Tongue (tissue), 1 donor: ENCODE measurements at regions not wholly inside any gene's neighbourhood (a gene's known extent, or its start where the extent isn't known, plus 50 kb on each side); places are given as distances from the start of the nearest gene placed in this dataset.

Experiments
- DNase-seq: peaks from one replicate; pipeline ENCODE4 v3.0.0-alpha.2; 2015

- no peak for DNase-seq
Measured at GRCh38 chr14:37894463-37894862, 299.0 kb downstream of the TTC6 start.

GRCh38 chr14:37899365-37899764 is 303.9 kb downstream of the TTC6 start:
- DNase-seq, result no peak

GRCh38 chr14:37900561-37900960 is 305.1 kb downstream of the TTC6 start:
- no peak for DNase-seq

GRCh38 chr14:37901978-37902377 is 305.7 kb upstream of the SSTR1 start:
- DNase-seq, result peak; percentile 61

- peak; percentile 75 for DNase-seq
Measured at GRCh38 chr14:37903343-37904191, 304.1 kb upstream of the SSTR1 start.

- DNase-seq, result no peak
Measured at GRCh38 chr14:37924622-37925021, 283.1 kb upstream of the SSTR1 start.

- no peak for DNase-seq
Measured at GRCh38 chr14:37932008-37932407, 275.7 kb upstream of the SSTR1 start.

GRCh38 chr14:37932481-37932880 is 275.2 kb upstream of the SSTR1 start:
- DNase-seq, result peak; percentile 6

- DNase-seq, result no peak
Measured at GRCh38 chr14:37936971-37937370, 270.7 kb upstream of the SSTR1 start.

- DNase-seq, result no peak
Measured at GRCh38 chr14:37939442-37940028, 268.2 kb upstream of the SSTR1 start.

GRCh38 chr14:37945959-37946358 is 261.7 kb upstream of the SSTR1 start:
- DNase-seq, result no peak

- no peak for DNase-seq
Measured at GRCh38 chr14:37946819-37947218, 260.9 kb upstream of the SSTR1 start.

GRCh38 chr14:37948266-37948665 is 259.4 kb upstream of the SSTR1 start:
- DNase-seq, result no peak

GRCh38 chr14:37968664-37969240 is 239.0 kb upstream of the SSTR1 start:
- no peak for DNase-seq

GRCh38 chr14:37969511-37969979 is 238.2 kb upstream of the SSTR1 start:
- no peak for DNase-seq

GRCh38 chr14:37970696-37971095 is 237.0 kb upstream of the SSTR1 start:
- DNase-seq, result no peak

- DNase-seq, result no peak
Measured at GRCh38 chr14:37972941-37973887, 234.5 kb upstream of the SSTR1 start.

- DNase-seq, result no peak
Measured at GRCh38 chr14:37974421-37974820, 233.3 kb upstream of the SSTR1 start.

- DNase-seq, result no peak
Measured at GRCh38 chr14:37977481-37977880, 230.2 kb upstream of the SSTR1 start.

- DNase-seq, result peak; percentile 54
Measured at GRCh38 chr14:37985826-37986470, 221.8 kb upstream of the SSTR1 start.

GRCh38 chr14:37988472-37988871 is 219.2 kb upstream of the SSTR1 start:
- DNase-seq, result no peak

GRCh38 chr14:37991027-37991426 is 216.7 kb upstream of the SSTR1 start:
- DNase-seq, result no peak
